ENCODE measurements at regions not wholly inside any gene's neighbourhood (a gene's known extent, or its start where the extent isn't known, plus 50 kb on each side); places are given as distances from the start of the nearest gene placed in this dataset.
"Not testable (repeated sequence)": the region's sequence is repeated elsewhere in the genome, so short reads cannot be mapped to it uniquely, and the experiment has no call there.

DNA sequence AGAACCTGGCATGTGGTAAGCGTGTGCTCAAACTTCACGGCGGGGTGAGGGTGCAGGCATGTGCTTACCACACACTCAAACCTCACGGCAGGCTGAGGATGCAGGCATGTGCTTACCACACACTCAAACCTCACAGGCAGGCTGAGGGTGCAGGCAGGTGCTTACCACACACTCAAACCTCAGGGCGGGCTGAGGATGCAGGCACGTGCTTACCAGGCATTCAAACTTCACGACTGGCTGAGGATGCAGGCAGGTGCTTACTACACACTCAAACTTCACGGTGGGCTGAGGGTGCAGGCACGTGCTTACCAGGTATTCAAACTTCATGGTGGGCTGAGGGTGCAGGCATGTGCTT lies 105.0 kb upstream of the ALKAL2 start:
- Mint-ChIP-seq H3K27me3 (ENCODE audit: low read depth in 3 of 3) (peaks cover 7 to 14% (median 7%) of the 10 kb centered on the region in 3 donors), H3K4me1 (peaks cover 23 to 28% of the 10 kb centered on the region in 2 donors), H3K36me3 (no peaks in the 10 kb centered on the region), H3K27ac (peak overlapping the region in 5 of 6 donors; percentile 35 to 75 (median 53)), H3K9me3 (no peaks in the 10 kb centered on the region), H3K4me3 (peak overlapping the region; percentile 33 to 88 (median 55))
- peak; percentile 10 to 40 (median 39) for DNase-seq

DNA sequence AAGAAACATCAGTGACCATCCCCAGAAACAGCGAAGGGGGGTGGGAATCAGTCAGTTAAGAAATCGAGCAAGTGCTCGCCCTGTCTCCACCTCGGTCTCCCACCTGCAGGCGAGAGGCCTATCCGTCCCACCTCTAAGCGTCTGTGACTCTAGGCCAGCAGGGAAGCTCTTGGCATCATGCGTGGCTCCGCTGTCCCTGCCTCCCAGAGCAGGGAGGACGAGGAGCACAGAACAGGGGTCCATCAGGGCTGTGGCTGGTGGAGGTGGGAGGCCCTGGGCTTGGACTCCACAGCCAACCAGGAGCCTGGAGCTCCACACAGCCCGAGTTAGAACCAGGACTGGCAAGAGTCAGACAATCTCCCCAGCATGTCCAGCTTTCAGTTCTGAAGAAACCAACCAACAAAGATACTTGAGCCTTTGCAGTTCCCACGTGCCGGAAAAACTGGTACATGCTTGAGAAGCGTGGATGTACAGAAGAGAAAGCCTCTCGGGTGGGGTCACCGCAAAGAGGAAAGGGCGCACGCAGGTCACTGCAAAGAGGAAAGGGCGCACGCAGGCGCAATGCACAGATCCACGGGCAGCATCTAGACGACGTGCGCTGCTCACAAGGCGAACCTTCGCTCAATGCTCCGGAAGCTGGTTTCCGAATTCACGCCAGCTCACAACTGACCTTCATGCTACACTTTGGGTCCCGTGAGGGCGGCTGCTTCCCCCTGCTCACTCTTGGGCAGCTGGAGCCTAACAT lies 104.5 kb upstream of the ALKAL2 start:
- Mint-ChIP-seq H3K27me3 (ENCODE audit: low read depth in 3 of 3) (peaks cover 7 to 14% (median 7%) of the 10 kb centered on the region in 3 donors), H3K36me3 (no peaks in the 10 kb centered on the region), H3K4me3 (peak overlapping the region in 2 of 5 donors; percentile 14 to 55), H3K4me1 (peaks cover 23 to 28% of the 10 kb centered on the region in 2 donors), H3K27ac (peak overlapping the region in 2 of 6 donors; percentile 35 to 75), H3K9me3 (no peaks in the 10 kb centered on the region)
- no peak for DNase-seq

DNA sequence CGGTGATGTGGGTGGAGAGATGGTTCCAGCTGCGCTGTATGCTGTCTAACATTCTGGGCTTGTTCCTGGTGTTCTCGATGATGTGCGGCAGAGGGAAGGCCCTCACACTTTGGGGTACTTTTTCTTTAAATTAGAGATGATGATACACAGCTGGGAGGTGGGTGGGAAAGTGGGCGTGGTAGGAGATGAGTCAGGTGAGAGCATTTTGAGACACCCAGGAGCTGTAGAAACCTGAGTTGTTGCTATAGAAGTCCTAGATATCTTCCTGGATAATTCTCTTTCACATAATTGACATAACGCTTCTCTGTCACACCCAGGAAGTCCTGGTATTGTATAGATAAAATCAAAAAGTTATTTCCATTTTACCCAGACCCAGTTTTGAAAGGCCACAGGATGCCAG lies 103.8 kb upstream of the ALKAL2 start:
- Mint-ChIP-seq H3K27ac (no peak overlapping the region), H3K27me3 (ENCODE audit: low read depth in 3 of 3) (peaks cover 7 to 14% (median 7%) of the 10 kb centered on the region in 3 donors)
- no peak for DNase-seq

DNA sequence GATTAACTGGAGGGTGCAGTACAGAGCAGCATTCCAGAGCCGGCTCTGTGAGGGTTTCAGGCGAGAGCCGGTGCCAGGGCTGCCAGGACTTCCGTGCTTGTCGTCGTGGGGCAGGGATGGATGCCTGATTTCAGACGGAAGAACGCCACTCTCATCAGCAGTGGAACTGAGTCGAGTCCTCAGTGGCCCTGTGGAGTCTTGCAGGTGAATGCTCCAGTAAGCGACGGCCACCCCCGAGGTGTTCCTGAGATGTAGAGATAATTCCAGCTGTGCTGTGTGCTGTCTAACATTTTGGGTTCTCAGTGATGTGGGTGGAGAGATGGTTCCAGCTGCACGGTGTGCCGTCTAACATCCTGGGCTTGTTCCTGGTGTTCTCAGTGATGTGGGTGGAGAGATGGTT lies 103.1 kb upstream of the ALKAL2 start:
- DNase-seq, result no peak
- peaks cover 23 to 28% of the 10 kb centered on the region in 2 donors for H3K4me1 Mint-ChIP-seq
- no peak overlapping the region for H3K27ac Mint-ChIP-seq
- no peaks in the 10 kb centered on the region for H3K9me3 Mint-ChIP-seq
- no peaks in the 10 kb centered on the region for H3K36me3 Mint-ChIP-seq
- peaks cover 7 to 14% (median 7%) of the 10 kb centered on the region in 3 donors for H3K27me3 Mint-ChIP-seq (ENCODE audit: low read depth in 3 of 3)
- no peak overlapping the region for H3K4me3 Mint-ChIP-seq

More for the DNA sequence above, 103.8 kb upstream of the ALKAL2 start:
- Mint-ChIP-seq H3K4me1 (peaks cover 23 to 28% of the 10 kb centered on the region in 2 donors), H3K36me3 (no peaks in the 10 kb centered on the region), H3K4me3 (no peak overlapping the region), H3K9me3 (no peaks in the 10 kb centered on the region)

DNA sequence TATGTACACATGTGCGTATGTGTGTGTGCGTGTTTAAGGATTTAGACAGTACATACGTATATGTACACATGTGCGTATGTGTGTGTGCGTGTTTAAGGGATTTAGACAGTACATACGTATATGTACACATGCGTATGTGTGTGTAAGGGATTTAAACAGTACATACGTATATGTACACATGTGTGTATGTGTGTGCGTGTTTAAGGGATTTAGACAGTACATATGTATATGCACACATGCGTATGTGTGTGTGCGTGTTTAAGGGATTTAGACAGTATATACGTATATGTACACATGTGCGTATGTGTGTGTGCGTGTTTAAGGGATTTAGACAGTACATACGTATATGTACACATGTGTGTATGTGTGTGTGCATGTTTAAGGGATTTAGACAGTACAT lies 102.1 kb upstream of the ALKAL2 start:
- not testable (repeated sequence) for DNase-seq, H3K4me3 Mint-ChIP-seq
- peaks cover 7 to 14% (median 7%) of the 10 kb centered on the region in 3 donors for H3K27me3 Mint-ChIP-seq (ENCODE audit: low read depth in 3 of 3)

DNA sequence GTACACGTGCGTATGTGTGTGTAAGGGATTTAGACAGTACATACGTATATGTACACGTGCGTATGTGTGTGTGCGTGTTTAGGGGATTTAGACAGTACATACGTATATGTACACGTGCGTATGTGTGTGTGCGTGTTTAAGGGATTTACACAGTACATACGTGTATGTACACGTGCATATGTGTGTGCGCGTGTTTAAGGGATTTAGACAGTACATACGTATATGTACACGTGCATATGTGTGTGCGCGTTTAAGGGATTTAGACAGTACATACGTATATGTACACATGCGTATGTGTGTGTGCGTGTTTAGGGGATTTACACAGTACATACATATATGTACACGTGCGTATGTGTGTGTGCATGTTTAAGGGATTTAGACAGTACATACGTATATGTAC lies 100.9 kb upstream of the ALKAL2 start:
- Mint-ChIP-seq H3K27me3 (ENCODE audit: low read depth in 3 of 3) (peaks cover under 1 to 11% (median 3%) of the 10 kb centered on the region in 3 donors), H3K4me1 (peaks cover 14 to 16% of the 10 kb centered on the region in 2 donors)
- H3K36me3 Mint-ChIP-seq, H3K27ac Mint-ChIP-seq, DNase-seq, H3K4me3 Mint-ChIP-seq, H3K9me3 Mint-ChIP-seq: not testable (repeated sequence)

More for the DNA sequence above, 102.1 kb upstream of the ALKAL2 start:
- H3K4me1 Mint-ChIP-seq, result peaks cover 23 to 24% of the 10 kb centered on the region in 2 donors
- not testable (repeated sequence) for H3K9me3 Mint-ChIP-seq, H3K36me3 Mint-ChIP-seq, H3K27ac Mint-ChIP-seq

DNA sequence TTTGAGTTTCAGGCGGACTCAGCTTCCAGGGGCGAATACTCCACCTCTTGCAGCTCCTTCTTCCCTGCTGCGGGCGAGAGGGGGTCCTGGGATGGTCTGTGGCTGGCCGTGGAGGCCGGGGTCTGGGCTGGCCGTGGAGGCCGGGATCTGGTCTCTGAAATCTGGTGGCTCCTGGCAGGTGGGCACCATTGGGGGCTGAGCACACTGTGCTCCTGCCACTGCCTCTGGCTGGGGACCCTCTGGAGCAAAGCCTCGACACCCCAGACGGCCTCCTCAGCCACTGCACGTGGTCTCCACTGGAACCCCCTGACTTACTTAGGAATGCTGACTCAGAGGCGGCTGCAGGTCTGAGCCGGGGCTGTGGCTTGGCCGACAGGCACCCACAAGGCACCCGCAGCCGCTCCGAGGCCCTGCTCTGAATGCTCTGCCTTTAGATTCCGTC lies 100.1 kb upstream of the ALKAL2 start:
- no peak overlapping the region for H3K27ac Mint-ChIP-seq
- peaks cover 0 to 5% (median 3%) of the 10 kb centered on the region in 3 donors for H3K27me3 Mint-ChIP-seq (ENCODE audit: low read depth in 3 of 3)
- no peaks in the 10 kb centered on the region for H3K36me3 Mint-ChIP-seq
- H3K9me3 Mint-ChIP-seq, result no peaks in the 10 kb centered on the region
- no peak overlapping the region for H3K4me3 Mint-ChIP-seq
- peaks cover 7 to 8% of the 10 kb centered on the region in 2 donors for H3K4me1 Mint-ChIP-seq
- no peak for DNase-seq

DNA sequence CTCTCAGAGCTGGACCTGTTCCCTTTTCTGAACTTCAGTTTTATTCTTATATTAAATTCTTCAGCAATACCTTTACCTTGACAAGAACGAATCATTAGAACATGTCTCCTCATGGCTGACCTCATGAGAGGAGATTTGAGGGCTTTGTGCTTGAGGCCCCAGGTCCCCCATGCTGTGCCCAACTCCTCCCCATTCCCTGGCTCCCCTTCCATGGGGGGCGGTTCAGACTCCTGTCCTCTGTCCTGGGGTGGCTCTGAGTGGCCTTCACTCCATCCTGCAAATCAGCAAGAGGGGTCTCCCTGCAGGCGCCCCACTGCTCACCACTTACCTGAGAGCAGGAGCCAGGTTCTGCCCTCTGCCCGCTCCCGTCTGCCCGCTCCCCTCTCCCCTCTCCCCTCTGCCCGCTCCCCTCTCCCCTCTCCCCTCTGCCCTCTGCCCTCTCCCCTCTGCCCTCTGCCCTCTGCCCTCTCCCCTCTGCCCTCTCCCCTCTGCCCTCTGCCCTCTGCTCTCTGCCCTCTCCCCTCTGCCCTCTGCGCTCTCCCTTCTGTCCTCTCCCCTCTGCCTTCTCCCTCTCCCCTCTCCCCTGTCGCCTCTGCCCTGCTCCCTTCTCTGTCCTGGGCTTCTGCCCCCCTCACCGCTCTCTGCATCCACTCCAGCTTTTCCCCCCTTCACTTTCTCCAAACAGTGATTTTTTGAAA lies 98.7 kb upstream of the ALKAL2 start:
- DNase-seq, result no peak
- no peaks in the 10 kb centered on the region for H3K36me3 Mint-ChIP-seq
- H3K9me3 Mint-ChIP-seq, result no peaks in the 10 kb centered on the region
- no peak overlapping the region for H3K4me3 Mint-ChIP-seq
- H3K27ac Mint-ChIP-seq, result no peak overlapping the region
- peaks cover 0 to under 1% of the 10 kb centered on the region in 2 donors for H3K4me1 Mint-ChIP-seq
- peaks cover 0 to 2% (median 1%) of the 10 kb centered on the region in 3 donors for H3K27me3 Mint-ChIP-seq (ENCODE audit: low read depth in 3 of 3)

DNA sequence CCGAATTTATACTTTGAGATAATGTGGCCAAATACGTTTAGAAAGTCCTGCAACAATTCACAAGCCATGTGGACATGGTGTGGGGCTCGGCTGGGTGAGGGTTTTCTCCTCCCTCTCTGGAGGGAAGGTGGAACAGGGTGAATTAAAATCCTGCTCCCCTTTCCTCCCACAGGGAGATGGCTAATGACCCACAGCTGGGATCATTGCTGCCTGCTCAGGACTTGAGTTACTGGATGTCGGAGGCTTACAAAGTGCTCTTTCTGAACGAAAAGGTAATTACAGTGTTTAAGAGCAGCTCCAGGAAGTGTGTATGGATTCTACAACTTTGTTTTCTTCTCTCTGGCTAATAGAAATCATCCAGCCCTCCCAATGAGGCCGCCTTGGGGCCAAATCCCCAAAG lies 97.9 kb upstream of the ALKAL2 start:
- Mint-ChIP-seq H3K9me3 (no peaks in the 10 kb centered on the region), H3K4me1 (no peaks in the 10 kb centered on the region), H3K27me3 (ENCODE audit: low read depth in 3 of 3) (peaks cover 0 to 3% (median 3%) of the 10 kb centered on the region in 3 donors), H3K27ac (no peak overlapping the region), H3K4me3 (no peak overlapping the region), H3K36me3 (no peaks in the 10 kb centered on the region)
- no peak for DNase-seq

DNA sequence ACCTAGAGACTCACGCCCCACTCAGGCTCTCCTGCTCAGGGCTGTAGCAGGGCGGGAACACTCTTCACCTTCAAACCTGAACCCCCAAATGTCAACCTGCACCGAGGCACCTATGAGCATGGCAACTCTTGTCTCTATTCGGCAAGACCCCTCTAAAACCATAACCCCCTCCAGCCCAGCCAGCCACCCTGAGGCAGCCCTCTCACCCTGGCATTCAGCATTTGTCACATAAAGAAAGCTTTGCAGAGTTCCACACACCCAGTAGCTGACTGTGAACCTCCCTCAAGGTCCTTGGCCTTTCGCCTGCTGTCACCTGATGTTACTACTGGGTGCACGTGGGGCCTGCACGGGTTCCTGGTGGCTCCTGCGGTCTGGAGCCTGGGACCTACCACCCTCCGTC lies 97.2 kb upstream of the ALKAL2 start:
- Mint-ChIP-seq H3K4me1 (no peaks in the 10 kb centered on the region), H3K4me3 (no peak overlapping the region), H3K27me3 (ENCODE audit: low read depth in 3 of 3) (peaks cover 0 to 6% (median 3%) of the 10 kb centered on the region in 3 donors), H3K9me3 (no peaks in the 10 kb centered on the region), H3K27ac (no peak overlapping the region), H3K36me3 (no peaks in the 10 kb centered on the region)
- no peak for DNase-seq

DNA sequence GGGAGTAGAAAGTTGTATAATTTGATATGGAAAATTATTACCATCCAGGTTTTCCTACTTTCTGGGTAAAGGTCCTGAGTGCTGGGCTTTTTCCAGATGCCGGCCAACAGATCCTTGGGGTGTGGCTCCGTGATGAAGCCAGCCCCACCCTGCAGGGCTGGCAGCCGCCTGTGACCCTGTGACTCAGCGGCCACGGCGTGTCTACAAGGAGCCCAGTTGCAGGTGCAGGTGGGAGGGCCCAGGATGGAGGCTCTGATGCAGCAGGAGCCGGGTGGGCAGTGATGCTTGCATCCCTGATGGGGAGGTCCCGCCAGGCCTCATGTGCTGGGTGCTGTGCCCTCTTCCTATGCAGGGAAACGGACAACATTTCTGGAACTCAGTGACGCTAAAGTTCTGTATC lies 96.0 kb upstream of the ALKAL2 start:
- no peak overlapping the region for H3K27ac Mint-ChIP-seq
- H3K36me3 Mint-ChIP-seq, result peaks cover 0 to 3% (median 0%) of the 10 kb centered on the region in 3 donors
- H3K27me3 Mint-ChIP-seq (ENCODE audit: low read depth in 3 of 3), result peaks cover 0 to 6% (median 6%) of the 10 kb centered on the region in 3 donors
- peaks cover 0 to 3% (median 0%) of the 10 kb centered on the region in 6 donors for H3K9me3 Mint-ChIP-seq
- peaks cover 0 to 4% of the 10 kb centered on the region in 2 donors for H3K4me1 Mint-ChIP-seq
- DNase-seq, result no peak
- no peak overlapping the region for H3K4me3 Mint-ChIP-seq

DNA sequence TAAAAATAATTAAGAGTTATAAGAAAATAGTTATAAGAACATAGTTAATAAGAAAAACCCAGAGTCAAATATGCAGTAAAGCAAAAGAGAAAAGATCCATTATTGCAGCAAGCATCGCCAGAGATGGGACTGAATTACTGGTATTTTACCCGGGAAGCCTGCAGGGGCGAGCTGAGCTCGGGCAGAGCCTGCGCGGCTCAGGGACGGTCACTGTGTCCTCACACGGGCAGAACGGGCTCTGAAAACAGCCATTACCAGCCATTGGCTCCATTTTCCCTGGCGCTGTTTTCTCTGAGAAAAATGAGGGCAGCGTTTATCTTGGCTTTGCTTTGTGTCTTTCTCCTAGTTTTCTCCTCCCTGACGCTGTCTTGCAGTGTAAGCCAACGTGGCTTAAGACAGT lies 95.3 kb upstream of the ALKAL2 start:
- H3K4me1 Mint-ChIP-seq, result peaks cover 0 to 4% of the 10 kb centered on the region in 2 donors
- H3K36me3 Mint-ChIP-seq, result peaks cover 0 to 3% (median 0%) of the 10 kb centered on the region in 3 donors
- peaks cover 0 to 6% (median 4%) of the 10 kb centered on the region in 3 donors for H3K27me3 Mint-ChIP-seq (ENCODE audit: low read depth in 3 of 3)
- no peak for DNase-seq
- H3K4me3 Mint-ChIP-seq, result no peak overlapping the region
- H3K9me3 Mint-ChIP-seq, result peaks cover 0 to 5% (median 2%) of the 10 kb centered on the region in 6 donors
- no peak overlapping the region for H3K27ac Mint-ChIP-seq

DNA sequence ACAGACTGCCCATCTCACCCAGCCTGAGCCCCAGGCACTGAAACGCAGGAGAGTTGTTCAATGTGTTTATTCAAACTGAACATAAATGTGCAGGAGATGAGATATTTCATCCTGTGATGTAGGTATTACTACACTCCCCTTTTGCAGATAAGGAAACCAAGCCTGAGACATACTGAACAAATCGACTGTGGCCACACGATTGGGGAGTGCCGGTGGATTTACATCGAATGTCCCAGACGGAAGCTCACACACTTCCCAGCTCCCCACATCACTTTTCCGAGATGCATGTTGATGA lies 94.8 kb upstream of the ALKAL2 start:
- peaks cover 0 to 4% of the 10 kb centered on the region in 2 donors for H3K4me1 Mint-ChIP-seq
- peaks cover 2 to 10% (median 3%) of the 10 kb centered on the region in 6 donors for H3K9me3 Mint-ChIP-seq
- no peak for DNase-seq
- H3K36me3 Mint-ChIP-seq, result peaks cover 1 to 5% (median 4%) of the 10 kb centered on the region in 3 donors
- H3K4me3 Mint-ChIP-seq, result no peak overlapping the region
- no peak overlapping the region for H3K27ac Mint-ChIP-seq
- H3K27me3 Mint-ChIP-seq (ENCODE audit: low read depth in 3 of 3), result peaks cover 0 to 6% (median 4%) of the 10 kb centered on the region in 3 donors
